Middle frontal gyrus (tissue), 1 donor: ENCODE measurements at regions not wholly inside any gene's neighbourhood (a gene's known extent, or its start where the extent isn't known, plus 50 kb on each side); places are given as distances from the start of the nearest gene placed in this dataset.

Source experiments
- DNase-seq: peaks from one replicate; pipeline ENCODE4 v3.0.0-alpha.2; 2015; ENCODE audit warnings: low spot score; ENCODE audit errors: extremely low spot score

DNA sequence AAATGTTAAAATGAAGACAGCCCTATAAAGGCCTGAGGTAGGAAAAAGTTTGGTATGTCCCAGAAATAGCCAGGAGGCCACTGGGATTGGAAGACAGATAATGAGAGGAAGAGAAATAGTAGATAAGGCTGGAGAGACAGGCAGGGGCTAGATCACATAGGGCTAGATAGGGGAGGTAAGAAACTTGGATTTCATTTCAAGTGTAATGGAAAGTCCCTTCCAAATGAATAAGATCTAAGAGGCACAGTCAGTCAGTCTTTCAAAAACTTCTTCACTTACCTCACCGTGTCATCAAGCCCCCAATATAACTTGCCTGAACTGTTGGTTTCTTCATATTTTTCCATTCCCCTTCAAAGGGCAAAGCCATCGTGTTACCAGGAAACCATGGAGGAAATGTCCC lies 121.8 kb downstream of the SPCS3 start:
- DNase-seq: no peak

DNA sequence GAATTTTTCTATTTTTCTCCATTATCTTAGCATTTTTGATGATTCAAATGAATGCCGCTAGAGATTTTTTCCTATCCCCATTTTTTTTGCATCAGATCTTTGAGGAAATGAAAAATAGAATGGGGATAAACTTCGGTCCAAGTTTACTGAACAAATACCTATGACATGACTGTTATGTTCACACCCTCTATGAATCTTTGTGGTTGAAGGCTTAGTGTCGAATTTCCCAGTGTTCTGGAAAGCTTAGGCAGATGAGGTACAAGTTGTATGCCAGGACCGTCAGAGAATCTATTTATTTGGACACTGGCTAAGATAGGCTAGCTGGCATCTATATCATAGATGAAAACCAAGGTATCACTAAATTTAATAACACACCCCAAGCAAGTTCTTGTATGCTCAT lies 123.4 kb downstream of the SPCS3 start:
- no peak for DNase-seq

DNA sequence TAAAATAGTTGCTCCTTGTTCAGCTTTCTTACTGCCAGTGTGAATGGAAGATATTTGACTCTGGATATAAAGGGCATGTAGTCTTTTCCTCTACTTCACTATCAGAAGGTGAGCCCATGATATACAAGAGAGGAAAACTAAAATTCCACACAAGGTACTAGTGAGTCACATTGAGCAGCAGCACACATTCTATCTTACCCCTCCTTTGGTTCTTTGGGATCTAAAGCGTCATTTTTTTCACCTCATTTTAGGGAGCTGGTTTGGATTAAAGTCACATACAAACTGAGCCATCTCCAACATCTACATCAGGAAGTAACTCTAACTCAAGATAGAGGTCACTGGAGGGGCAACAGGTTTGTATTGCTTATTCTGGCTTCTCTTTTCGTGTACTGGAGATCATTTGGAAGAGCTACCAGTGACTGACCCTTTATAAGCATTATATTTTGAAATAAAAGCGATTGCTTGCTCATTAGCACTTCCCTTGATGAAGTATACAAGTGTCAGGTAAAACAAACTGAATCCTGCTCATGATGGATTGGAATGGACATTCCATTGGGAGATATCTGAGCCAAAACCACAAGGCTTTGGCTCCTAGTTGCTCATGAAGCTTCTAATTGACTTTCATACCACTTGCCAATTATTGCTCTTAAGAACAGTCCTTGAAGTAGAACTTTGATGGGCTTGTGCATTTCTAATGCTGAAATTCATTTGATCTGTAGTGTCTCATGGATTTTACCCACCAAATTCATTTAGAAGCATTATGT lies 124.1 kb downstream of the SPCS3 start:
- no peak for DNase-seq

DNA sequence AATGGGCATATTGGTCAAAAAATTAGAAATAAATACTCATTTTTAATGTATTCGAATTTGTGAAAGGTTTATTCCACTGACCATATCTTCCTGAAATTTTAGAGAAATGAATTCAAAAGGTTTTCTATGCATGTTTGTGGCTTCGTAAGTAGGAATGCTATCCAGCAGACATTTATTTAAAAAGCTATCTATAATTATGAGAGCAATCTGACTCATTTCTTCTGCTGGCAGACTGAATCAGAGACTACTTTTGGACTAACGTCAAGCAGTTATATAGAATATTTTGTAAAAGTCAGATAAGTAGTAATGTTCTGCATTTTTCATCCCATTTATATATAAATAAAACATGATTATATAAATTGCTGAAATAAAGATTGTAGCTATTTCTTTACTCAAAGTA lies 125.0 kb downstream of the SPCS3 start:
- peak; percentile 17 for DNase-seq

DNA sequence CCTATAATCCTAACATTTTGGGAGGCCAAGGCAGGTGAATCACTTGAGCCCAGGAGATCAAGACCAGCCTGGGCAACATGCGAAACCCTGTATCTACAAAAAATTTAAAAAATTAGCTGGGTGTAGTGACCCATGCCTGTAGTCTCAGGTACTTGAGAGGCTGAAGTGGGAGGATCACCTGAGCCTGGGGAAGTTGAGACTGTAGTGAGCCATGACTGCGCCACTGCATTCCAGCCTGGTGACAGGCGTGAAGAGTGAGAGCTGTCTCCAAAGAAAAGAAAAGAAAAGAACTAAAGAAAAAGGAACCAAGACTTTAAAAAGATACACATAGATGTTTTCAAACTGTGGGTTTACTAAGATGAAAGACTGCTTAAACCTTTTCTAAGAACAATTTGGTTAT lies 129.0 kb downstream of the SPCS3 start:
- no peak for DNase-seq

DNA sequence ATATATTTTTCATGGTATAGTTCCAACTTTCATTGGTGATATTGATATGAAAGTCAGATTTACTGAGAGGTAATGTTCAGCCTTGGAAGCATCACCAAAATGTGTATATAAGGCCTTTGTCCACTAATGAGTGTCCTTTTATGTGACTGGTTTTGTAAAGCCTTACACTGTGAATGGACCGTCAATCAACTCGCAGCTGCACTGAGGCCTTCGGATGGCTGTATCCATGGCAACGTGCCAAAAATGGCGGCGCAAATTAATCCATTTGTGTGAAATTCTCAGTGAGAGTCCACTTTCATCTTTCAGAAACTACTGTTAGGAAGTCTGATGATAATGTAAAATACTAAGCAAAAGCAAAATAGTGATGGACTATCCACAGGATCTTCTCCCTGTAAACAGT lies 131.7 kb downstream of the SPCS3 start:
- peak; percentile 41 for DNase-seq

DNA sequence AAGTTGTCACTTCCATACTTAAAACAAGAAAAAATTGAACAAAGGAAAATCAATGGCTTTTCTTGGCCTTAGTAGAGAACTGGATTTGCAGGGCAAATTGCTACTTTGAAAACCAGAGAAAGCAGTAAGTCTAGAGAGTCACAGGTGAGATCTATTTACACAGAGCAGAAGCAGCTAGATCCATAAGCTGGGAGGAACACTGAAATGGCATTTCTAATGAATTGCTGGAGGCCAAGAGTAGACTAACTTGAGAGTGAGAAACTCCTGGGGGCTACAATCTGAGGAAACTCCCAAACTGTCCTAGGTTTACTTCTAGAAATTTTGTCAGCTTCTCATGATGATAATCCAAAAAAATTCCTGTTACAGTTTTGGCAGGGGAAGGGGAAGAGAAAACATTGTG lies 133.3 kb downstream of the SPCS3 start:
- no peak for DNase-seq

DNA sequence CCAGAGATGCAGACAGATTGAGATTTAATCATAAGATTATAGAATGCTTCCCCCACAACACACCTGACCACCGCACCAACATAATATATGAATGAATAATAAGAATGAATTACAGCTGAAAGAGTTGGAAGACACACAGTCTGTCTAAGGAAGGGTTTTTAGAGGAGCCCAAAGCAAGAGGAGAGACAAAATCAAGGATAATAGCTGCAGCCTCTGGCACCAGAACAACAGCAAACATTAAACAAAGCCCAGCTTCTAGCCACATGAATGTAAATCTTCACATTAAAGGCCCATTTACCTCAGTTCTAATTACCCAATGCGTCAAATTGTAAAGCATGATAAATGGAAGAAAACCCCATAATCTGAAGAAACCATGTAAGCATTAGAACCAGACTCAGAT lies 133.9 kb downstream of the SPCS3 start:
- no peak for DNase-seq

DNA sequence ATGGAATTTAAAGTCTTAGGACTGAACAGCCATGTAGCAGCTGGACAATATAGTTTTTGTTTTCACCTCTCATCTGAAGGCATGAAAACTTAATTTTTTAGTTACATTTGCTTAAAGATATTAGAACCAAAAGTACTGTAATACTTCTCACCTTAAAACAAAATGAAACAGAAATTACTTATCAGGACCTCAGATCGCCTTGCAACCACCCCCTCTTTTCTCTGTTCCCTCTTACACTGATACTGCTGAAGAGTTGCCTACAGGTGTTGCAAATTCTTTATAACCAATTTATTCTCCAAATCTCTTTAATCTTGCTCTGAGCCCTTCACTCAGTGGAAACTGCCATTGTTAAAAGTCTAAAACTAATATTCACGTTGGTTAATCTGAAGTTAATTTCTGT lies 145.0 kb downstream of the SPCS3 start:
- DNase-seq: no peak

DNA sequence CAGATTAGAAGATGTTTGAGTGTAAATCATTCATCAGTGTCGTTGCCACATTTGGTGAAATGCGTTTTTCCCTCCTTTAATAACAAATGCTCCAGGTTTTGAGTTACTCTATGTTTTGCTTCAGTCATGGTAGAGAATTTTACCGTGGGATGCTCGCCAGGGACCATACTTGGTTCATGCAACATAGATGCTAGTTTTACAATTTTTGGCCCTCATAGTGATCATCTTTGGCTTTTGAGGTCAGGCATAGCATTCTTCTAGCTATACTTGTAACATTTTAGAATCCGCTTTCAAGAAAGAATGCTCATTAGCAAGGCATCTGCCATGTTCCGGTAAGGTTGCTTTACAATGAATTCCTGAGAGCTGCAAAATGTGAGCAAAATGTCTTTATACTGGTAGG lies 147.2 kb downstream of the SPCS3 start:
- DNase-seq: no peak

DNA sequence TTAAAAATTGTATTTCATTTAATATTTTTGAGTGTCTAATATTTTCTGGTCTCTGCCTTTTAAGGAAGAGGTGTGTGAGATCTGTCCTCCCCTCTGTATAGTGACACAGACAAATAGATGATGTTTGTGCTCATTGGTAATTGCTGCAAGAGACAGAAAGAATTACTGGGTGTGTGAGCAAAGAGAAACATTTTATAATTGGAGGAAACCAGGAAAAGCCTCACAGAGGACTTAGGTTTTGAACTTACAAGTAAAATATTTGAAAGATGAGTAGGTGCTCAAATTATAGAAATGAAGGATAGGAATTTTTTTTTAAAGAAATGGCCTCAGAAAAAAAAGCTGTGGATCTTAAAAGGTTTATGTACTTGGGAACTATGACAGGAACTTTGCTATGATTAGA lies 149.8 kb downstream of the SPCS3 start:
- no peak for DNase-seq

DNA sequence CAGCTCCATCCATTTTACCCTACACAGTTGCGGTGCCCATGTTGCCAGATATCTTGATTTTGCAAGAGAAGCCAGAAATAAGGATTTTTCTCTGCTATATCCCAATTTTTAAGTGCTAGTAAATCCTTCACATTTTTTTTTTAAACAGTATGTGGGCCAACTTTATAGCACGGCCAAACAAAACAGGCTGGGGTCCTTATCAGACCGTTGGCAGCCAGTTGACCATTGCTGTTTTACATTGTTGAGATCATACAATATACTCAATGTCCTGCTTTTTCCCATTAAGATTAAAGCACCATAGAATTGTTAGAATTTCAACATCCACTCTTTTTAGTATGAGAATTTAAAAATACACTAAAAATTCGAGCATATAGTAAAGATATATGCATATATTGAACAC lies 150.9 kb downstream of the SPCS3 start:
- DNase-seq: no peak

DNA sequence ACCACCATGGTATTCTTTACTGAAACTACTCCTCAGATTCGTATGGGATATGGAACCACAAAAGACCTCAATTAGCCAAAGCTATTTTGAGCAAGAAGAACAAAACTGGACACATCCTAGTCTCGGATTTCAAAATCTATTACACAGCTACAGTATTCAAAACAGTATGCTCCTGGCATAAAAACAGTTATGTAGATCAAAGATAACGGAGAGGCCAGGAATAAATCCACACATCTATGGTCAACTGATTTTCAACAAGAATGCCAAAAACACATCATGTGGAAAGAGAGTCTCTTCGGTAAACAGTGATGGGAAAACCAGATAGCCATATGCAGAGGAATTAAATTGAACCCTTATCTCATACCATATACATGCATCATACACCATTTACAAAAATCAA lies 155.3 kb downstream of the SPCS3 start:
- DNase-seq: no peak

DNA sequence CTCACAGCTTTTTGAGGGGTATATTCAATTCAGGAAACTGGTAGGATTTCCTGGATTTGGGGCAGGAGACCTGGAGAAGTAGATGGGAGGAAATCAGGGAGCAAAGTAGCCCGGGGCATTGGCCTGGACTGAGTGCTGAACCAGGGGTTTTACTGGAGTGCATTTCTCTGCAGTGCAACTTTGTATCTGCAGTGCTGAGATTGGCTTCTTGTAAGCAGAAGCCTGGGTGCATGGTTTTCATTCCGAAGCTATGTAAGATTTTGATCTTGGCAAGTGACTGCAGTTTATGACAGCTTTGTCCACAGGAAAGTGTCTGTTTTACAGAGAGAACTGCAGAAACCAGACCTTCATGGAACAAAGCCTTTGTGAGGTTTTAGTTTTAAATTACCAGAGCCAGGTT lies 158.3 kb downstream of the SPCS3 start:
- DNase-seq: no peak

DNA sequence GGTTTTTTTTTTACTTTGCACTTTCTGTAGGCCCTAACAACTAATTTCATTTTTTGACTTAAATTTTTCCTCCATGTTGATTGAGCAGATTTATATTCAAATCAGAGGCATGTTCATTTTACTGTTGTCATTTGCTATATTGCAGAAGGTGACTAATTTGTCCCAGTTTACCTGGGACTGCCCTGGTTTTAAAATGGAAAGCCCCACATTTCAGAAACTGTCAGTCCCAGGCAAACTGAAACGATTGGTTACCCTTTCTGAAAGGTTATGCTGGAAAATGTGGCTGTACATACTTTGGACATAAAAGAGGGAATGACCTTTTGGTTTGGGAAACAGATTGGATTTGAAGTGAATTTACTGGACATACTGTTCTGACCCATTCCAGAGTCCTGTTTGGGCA lies 160.0 kb downstream of the SPCS3 start:
- no peak for DNase-seq

DNA sequence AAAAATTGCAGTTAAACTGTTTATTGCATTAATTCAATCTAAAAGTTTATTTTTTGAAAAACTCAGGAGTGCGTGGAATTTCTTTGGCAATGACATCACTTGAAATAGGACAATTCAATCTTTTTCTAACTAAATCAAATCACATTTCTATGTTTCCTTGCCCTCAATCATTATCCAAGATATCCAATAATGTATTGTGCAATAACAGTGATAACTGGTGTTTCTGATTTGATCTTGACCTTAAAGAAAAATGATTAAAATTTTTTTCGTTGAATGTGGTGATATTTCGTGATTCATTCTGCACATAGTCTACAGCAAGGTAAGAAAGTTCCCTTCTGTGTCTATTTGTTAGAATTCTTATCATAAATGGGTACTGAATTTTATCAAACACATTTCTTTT lies 163.2 kb downstream of the SPCS3 start:
- no peak for DNase-seq

DNA sequence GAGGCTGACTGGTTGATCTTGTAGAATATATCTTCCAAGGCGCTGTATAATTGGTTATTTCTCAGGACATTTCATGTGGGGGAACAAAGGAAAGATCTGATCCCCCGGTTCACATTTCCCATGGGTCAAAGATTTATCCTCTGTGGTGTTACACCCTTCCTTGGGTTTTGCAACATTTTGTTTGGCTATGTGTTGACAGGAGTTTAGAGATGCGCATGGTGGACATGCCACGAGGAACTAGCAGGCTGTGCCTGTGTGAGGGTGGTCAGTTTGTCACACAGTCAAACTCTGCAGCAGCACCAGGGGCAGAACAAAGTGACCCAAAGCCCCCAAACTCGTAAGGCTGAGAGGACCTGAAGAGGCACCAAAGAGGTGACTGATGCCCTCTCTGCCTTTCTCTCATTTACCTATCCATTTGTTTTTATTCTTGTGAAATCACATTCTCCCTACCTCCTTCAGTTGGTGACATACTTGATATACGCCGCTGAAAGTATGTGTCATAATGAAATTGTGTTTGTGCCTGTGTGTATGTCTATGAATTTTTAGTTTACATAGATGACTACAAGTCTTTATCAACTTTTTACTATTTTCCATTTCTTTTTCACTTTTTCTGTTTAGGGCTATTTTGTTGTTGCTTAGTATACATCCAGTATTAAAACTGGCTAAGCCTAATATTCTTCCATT lies 164.7 kb downstream of the SPCS3 start:
- no peak for DNase-seq

DNA sequence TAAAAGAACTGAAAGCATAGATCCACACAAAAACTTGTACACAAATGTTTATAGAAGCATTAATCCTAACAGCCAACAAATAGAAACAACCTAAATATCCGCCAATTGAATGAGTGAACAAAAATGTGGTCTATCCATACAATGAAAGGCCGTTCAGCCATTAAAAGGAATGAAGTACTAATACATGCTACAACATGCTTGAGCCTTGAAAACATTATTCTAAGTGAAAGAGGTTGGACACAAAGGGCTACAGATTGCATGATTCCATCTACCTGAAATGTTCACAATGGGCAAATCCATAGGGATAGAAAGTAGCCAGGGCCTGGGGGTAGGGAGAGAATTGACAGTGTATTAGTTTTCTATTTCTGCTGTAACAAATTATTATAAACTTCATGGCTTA lies 169.2 kb downstream of the SPCS3 start:
- no peak for DNase-seq

DNA sequence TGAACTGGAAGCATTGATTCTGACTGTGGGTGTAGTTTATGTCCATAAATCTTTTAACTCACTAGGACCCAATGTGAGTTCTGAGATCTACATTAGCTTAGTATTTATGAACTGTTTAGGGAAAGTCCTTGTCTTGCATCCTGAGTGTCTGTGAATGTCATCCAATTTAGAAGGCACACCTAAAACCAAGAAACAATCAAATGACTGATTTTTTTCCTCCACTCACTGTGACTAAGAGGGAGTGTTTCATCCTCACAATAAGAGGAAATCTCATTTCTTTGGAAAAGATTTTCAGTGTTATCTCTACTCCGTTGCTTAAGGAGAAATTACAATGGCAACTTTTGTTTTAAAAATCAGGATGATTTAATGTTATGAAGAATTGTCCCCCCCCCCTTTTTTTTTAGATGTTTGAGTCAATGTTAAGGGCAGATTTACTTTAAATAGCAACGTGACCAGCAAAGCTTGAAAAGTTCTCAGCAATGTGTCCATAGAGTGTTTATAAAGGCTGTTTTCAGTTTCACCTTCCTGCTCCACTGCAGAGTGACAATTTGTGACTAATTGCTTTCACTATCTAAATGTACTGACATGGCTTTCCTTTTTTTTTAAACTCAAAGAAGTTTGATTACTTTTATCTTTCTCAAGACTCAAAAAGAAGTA lies 173.0 kb downstream of the SPCS3 start:
- DNase-seq: no peak

DNA sequence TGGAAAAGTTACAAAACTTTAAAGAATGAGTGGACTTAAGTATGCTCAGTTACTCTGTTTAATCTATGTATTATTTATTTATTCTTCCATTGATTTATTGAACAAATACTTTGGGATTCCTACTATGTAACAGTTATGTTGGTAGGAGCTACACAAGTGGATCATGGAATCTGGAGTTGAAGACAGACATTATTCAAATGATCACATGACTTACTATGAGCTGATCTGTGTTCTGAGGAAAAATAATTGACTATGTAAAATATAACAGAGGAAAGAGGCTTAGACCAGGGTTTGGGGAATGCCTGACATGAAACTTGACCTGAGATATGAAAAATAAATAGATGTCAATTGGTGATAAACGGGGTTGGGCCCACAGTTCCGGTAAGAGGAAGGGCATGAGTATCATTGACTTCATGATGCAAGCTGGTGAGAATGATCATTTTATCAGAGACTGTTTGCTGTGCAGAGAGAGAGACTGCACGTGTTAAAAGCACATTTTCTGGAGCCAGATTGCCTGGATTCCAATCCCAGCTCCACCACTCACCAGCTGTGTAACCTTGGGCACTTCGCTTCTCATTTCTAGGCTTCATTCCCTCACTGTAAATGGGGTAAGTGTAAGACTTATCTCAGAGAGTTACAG lies 179.0 kb downstream of the SPCS3 start:
- DNase-seq: no peak

DNA sequence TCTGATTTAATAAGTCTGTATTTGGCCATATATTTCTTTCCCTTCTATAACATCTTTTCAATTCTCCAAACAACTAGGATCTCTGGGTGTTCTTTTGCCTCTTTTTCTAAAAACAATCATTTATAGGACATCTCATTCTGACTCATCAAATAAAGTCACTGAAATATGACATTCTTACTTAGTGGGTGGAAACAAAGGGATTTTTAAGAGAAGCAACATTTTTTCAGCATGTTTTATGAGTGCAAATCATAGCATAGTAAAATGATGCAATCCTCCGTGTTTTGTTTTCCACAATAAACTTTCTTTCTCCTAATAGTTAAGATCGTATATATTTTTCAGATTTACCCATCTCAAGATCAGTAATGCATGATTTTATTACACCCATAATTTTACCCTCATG lies 179.8 kb downstream of the SPCS3 start:
- DNase-seq: no peak

DNA sequence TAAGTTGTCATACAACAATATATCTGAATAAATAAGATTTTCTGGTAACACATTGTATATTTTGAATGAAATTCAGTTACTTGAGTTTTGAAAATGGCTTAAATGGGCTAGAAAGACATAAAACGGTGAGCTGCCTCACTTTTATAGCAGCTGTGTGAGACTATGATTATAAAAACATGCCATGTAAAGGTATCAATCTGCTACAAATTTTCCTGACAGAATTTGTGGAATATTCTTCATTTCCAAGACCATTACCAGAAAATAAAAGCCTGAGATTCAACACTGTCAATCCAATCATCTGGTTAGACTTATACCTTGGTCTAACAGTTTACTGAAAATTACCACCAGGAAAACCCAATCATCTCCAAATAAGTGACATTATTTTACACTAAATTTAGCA lies 181.1 kb downstream of the SPCS3 start:
- DNase-seq: no peak
